Vagina (tissue), 2 donors: ENCODE measurements at regions not wholly inside any gene's neighbourhood (a gene's known extent, or its start where the extent isn't known, plus 50 kb on each side); places are given as distances from the start of the nearest gene placed in this dataset.

Experiments used
- DNase-seq, 2 donors: peaks; one replicate each; pipeline ENCODE4 v3.0.0-alpha.2; 2017; ENCODE audit errors: extremely low spot score in 2 of 2
- H3K27ac ChIP-seq: fragments of 200-600 bp; sonication (generic); one replicate; pipeline ENCODE4 v1.5.1; 2019
- H3K27me3 ChIP-seq: fragments of 200-600 bp; sonication (generic); one replicate; pipeline ENCODE4 v1.5.1; 2019
- H3K36me3 ChIP-seq, 2 donors: fragments of 200-600 bp; sonication (generic); one replicate each; pipeline ENCODE4 v1.5.1; 2017 to 2019
- H3K4me1 ChIP-seq: fragments of 200-600 bp; sonication (generic); one replicate; pipeline ENCODE4 v1.5.1; 2019
- H3K4me3 ChIP-seq, 2 donors: fragments of 200-600 bp; sonication (generic); 1 replicate in 1 of 2; 2 replicates in 1 of 2; pipeline ENCODE4 v1.5.1; 2016 to 2019
- H3K9me3 ChIP-seq: fragments of 200-600 bp; sonication (generic); one replicate; pipeline ENCODE4 v1.5.1; 2019
- POLR2A ChIP-seq, 2 donors: fragments of 450-650 bp; IDR thresholded peaks; one replicate each; pipeline ENCODE4 v1.6.1; 2017; ENCODE audit warnings: antibody characterized with exemption in 2 of 2, mild to moderate bottlenecking in 2 of 2, moderate library complexity in 2 of 2
- POLR2AphosphoS5 ChIP-seq, 2 donors: sonication (generic); formaldehyde crosslinking; IDR thresholded peaks; one replicate each; pipeline ENCODE4 v1.9.0; 2017; ENCODE audit warnings: antibody characterized with exemption in 2 of 2, mild to moderate bottlenecking in 2 of 2, low read depth in 1 of 2; ENCODE audit not compliant: insufficient read depth in 1 of 2
- intact Hi-C: fragments of 100-400 bp; cut with DNase I; formaldehyde crosslinking; loops from one replicate; pipeline ENCODE4 v1.15.1; 2023
- TF ChIP-seq, protein P1 (sequence below), 3 experiments: fragments of 450-650 bp in 2 of 3; fragments of 200-600 bp in 1 of 3; sonication (generic) in 1 of 3; IDR thresholded peaks; one replicate each; pipeline ENCODE4 v1.5.1; 2017 to 2019; ENCODE audit warnings: antibody characterized with exemption in 3 of 3, mild to moderate bottlenecking in 2 of 3, moderate library complexity in 2 of 3

DNA sequence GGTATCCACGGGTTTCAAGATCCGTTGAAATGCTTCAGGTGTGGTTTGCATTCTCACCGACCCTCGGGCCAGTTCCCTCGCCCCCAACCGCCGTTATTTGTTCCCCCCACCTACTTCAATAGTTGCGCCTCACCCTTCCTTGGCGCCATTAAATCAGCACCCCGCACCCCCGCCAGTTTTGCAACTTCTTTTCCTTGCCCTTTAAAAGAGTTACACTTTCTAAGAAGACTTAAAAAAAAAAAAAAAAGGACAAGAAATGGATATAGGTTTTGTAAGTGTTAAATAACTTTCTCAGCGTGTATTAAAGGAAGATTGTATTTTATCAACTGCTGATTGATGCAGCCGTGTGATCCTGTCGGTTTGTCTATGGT is 87.2 kb downstream of the NR2F2 start:
- Histone ChIP-seq H3K4me3 (no peak overlapping the region), H3K27ac (no peak overlapping the region), H3K9me3 (no peaks in the 10 kb centered on the region), H3K36me3 (no peaks in the 10 kb centered on the region), H3K4me1 (peaks cover 10% of the 10 kb centered on the region), H3K27me3 (peaks cover 18% of the 10 kb centered on the region)
- intact Hi-C loops = no loop called here
- no peak for TF ChIP-seq POLR2A (IDR thresholded peaks at IDR 0.05)
- TF ChIP-seq, protein P1, sequence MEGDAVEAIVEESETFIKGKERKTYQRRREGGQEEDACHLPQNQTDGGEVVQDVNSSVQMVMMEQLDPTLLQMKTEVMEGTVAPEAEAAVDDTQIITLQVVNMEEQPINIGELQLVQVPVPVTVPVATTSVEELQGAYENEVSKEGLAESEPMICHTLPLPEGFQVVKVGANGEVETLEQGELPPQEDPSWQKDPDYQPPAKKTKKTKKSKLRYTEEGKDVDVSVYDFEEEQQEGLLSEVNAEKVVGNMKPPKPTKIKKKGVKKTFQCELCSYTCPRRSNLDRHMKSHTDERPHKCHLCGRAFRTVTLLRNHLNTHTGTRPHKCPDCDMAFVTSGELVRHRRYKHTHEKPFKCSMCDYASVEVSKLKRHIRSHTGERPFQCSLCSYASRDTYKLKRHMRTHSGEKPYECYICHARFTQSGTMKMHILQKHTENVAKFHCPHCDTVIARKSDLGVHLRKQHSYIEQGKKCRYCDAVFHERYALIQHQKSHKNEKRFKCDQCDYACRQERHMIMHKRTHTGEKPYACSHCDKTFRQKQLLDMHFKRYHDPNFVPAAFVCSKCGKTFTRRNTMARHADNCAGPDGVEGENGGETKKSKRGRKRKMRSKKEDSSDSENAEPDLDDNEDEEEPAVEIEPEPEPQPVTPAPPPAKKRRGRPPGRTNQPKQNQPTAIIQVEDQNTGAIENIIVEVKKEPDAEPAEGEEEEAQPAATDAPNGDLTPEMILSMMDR (IDR thresholded peaks at IDR 0.05) = no peak
- no peak for TF ChIP-seq POLR2AphosphoS5 (IDR thresholded peaks at IDR 0.05; ENCODE audit: insufficient read depth in 1 of 2, low read depth in 1 of 2)
- no peak for DNase-seq

DNA sequence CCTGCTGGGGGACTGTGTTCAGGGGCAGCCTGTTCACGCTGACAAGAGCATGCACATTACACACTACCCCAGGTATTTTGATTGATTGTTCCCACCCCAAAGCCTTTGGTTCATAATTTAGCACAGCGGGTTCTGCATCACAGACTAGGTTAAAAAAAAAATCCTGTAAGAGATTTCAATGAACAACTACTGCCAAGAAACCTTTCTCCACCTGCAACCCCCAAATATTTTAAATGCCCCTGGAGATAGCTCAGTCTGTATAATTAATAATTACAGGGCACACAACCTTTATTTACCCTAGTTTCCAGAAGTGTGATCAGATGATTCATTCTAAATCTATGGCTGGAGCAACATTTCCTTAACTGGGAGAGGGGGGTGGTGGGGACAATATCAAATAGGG is 87.6 kb downstream of the NR2F2 start:
- H3K36me3 ChIP-seq = no peaks in the 10 kb centered on the region
- no peaks in the 10 kb centered on the region for H3K9me3 ChIP-seq
- no peak overlapping the region for H3K27ac ChIP-seq
- no peak for TF ChIP-seq POLR2A (IDR thresholded peaks at IDR 0.05)
- TF ChIP-seq, protein P1 (IDR thresholded peaks at IDR 0.05) = no peak
- no peak for DNase-seq
- peaks cover 18% of the 10 kb centered on the region for H3K27me3 ChIP-seq
- peaks cover 10% of the 10 kb centered on the region for H3K4me1 ChIP-seq
- H3K4me3 ChIP-seq = no peak overlapping the region
- intact Hi-C loops = no loop called here

DNA sequence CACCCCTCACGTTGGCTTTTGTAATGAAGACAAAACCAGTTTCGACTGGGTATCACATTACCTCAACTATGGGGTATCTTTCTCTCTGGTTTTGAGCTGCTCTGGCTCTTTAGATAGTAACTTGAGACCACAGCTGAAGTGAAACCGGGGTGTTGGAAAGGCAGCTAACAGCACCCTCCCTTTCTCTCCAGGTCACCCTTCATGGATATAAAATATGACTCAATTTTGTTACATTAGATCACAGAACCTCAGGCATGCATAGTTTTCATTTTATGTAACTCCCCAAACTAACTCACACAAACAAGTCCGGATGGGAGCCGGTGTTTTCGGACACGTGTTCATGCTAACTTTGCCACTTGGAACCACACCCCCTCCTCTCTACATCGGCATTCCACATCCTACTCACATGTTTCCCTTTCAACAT is 90.7 kb downstream of the NR2F2 start:
- H3K27ac ChIP-seq = no peak overlapping the region
- H3K9me3 ChIP-seq = no peaks in the 10 kb centered on the region
- peaks cover 6% of the 10 kb centered on the region for H3K4me1 ChIP-seq
- no peak overlapping the region for H3K4me3 ChIP-seq
- H3K27me3 ChIP-seq = peaks cover 5% of the 10 kb centered on the region
- H3K36me3 ChIP-seq = no peaks in the 10 kb centered on the region
- intact Hi-C loops = no loop called here
- DNase-seq = no peak
- TF ChIP-seq POLR2AphosphoS5 (IDR thresholded peaks at IDR 0.05; ENCODE audit: insufficient read depth in 1 of 2, low read depth in 1 of 2) (no peak), POLR2A (IDR thresholded peaks at IDR 0.05) (no peak)
- TF ChIP-seq, protein P1 (IDR thresholded peaks at IDR 0.05) = no peak

DNA sequence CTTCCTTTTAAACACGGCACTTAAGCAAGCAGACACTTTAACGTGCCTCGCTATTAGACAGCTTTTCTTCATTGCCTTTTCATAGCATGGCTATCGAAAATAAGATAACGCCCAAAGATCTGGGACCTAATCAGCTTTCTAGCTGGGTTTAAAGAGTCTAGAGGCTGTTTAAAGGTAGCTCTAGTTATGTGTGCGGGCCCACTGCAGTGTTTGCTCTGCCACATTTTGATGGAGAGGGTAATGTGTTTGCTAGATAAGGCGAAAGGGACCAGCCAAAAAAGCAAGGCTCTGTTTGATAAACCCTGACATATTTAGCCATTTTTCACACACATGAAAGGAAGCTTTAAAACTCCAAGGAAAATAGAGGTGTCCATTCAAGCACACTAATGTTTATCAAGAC is 91.6 kb downstream of the NR2F2 start:
- Histone ChIP-seq H3K36me3 (no peaks in the 10 kb centered on the region), H3K27me3 (no peaks in the 10 kb centered on the region), H3K9me3 (no peaks in the 10 kb centered on the region), H3K27ac (no peak overlapping the region), H3K4me1 (no peaks in the 10 kb centered on the region), H3K4me3 (no peak overlapping the region)
- intact Hi-C loops = no loop called here
- no peak for DNase-seq
- no peak for TF ChIP-seq POLR2A (IDR thresholded peaks at IDR 0.05)
- no peak for TF ChIP-seq POLR2AphosphoS5 (IDR thresholded peaks at IDR 0.05; ENCODE audit: insufficient read depth in 1 of 2, low read depth in 1 of 2)
- TF ChIP-seq, protein P1 (IDR thresholded peaks at IDR 0.05) = no peak

DNA sequence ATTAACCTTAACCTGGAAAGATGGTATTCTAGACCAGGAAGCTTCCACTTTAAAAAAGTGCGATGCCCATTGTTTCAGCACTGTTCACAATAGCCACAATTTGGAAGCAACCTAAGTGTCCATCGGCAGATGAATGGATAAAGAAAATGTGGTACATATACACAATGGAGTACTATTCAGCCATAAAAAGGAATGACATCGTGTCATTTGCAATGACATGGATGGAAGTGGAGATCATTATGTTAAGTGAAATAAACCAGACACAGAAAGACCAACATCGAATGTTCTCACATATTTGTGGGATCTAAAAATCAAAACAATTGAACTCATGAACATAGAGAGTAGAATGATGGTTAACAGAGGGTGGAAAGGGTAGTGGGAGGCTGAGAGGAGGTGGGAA is 94.2 kb downstream of the NR2F2 start:
- TF ChIP-seq, protein P1 (IDR thresholded peaks at IDR 0.05) = no peak
- TF ChIP-seq POLR2AphosphoS5 (IDR thresholded peaks at IDR 0.05; ENCODE audit: insufficient read depth in 1 of 2, low read depth in 1 of 2) = no peak
- TF ChIP-seq POLR2A (IDR thresholded peaks at IDR 0.05) = no peak

More for the DNA sequence above, 94.2 kb downstream of the NR2F2 start:
- H3K36me3 ChIP-seq = no peaks in the 10 kb centered on the region
- H3K27me3 ChIP-seq = no peaks in the 10 kb centered on the region
- H3K4me3 ChIP-seq = no peak overlapping the region
- intact Hi-C loops = no loop called here
- no peak overlapping the region for H3K27ac ChIP-seq
- no peak for DNase-seq
- H3K4me1 ChIP-seq = peaks cover 7% of the 10 kb centered on the region
- H3K9me3 ChIP-seq = no peaks in the 10 kb centered on the region
